Keratinocyte (primary cell): ENCODE measurements at regions not wholly inside any gene's neighbourhood (a gene's known extent, or its start where the extent isn't known, plus 50 kb on each side); places are given as distances from the start of the nearest gene placed in this dataset.

ENCODE experiments used
- EZH2 ChIP-seq: IDR thresholded peaks from one replicate; pipeline ENCODE4 v1.6.1; 2012; ENCODE audit warnings: inconsistent platforms, mild to moderate bottlenecking, low read length, moderate library complexity
- TF ChIP-seq, protein P1 (sequence below), 3 experiments: IDR thresholded peaks in 1 of 3; conservative IDR thresholded peaks in 1 of 3; optimal IDR thresholded peaks in 1 of 3; 2 replicates in 2 of 3; 3 replicates in 1 of 3; pipeline versions ENCODE3 to v1.5.1; 2011; ENCODE audit warnings: low read length in 3 of 3, mild to moderate bottlenecking in 3 of 3, moderate library complexity in 2 of 3, control low read depth in 1 of 3, inconsistent platforms in 1 of 3; ENCODE audit not compliant: insufficient read depth in 2 of 3; ENCODE audit errors: extremely low read depth in 1 of 3

- TF ChIP-seq, protein P1, sequence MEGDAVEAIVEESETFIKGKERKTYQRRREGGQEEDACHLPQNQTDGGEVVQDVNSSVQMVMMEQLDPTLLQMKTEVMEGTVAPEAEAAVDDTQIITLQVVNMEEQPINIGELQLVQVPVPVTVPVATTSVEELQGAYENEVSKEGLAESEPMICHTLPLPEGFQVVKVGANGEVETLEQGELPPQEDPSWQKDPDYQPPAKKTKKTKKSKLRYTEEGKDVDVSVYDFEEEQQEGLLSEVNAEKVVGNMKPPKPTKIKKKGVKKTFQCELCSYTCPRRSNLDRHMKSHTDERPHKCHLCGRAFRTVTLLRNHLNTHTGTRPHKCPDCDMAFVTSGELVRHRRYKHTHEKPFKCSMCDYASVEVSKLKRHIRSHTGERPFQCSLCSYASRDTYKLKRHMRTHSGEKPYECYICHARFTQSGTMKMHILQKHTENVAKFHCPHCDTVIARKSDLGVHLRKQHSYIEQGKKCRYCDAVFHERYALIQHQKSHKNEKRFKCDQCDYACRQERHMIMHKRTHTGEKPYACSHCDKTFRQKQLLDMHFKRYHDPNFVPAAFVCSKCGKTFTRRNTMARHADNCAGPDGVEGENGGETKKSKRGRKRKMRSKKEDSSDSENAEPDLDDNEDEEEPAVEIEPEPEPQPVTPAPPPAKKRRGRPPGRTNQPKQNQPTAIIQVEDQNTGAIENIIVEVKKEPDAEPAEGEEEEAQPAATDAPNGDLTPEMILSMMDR (optimal IDR thresholded peaks at IDR 0.05 in 1 of 3, IDR thresholded peaks at IDR 0.05 in 1 of 3, conservative IDR thresholded peaks at IDR 0.05 in 1 of 3; ENCODE audit: extremely low read depth in 1 of 3, insufficient read depth in 2 of 3, low read length in 3 of 3) = no peak
- TF ChIP-seq EZH2 = no peak
These were observed 102.9 kb downstream of the CCER1 start for GRCh38 chr12:90851800-90852718.
